Kidney tubule cell (primary cell): ENCODE measurements at regions not wholly inside any gene's neighbourhood (a gene's known extent, or its start where the extent isn't known, plus 50 kb on each side); places are given as distances from the start of the nearest gene placed in this dataset.
"Not testable (repeated sequence)": the region's sequence is repeated elsewhere in the genome, so short reads cannot be mapped to it uniquely, and the experiment has no call there.

ENCODE experiments used
- DNase-seq: peaks from one replicate; pipeline ENCODE4 v3.0.0-alpha.2; 2018; ENCODE audit warnings: low spot score

- no peak for DNase-seq
Observed at GRCh38 chr6:63441266-63441956, 121.6 kb upstream of the LGSN start.

- no peak for DNase-seq
Observed at GRCh38 chr6:63442870-63443269, 123.1 kb upstream of the LGSN start.

- DNase-seq: no peak
Observed at GRCh38 chr6:63444768-63445167, 125.0 kb upstream of the LGSN start.

- no peak for DNase-seq
Observed at GRCh38 chr6:63446405-63446804, 125.9 kb upstream of the LOC128125822 start.

GRCh38 chr6:63447134-63447533 lies 125.1 kb upstream of the LOC128125822 start:
- no peak for DNase-seq

- peak; percentile 17 for DNase-seq
Observed at GRCh38 chr6:63448229-63448628, 124.1 kb upstream of the LOC128125822 start.

- DNase-seq: no peak
Observed at GRCh38 chr6:63449714-63450113, 122.6 kb upstream of the LOC128125822 start.

- no peak for DNase-seq
Observed at GRCh38 chr6:63451238-63451637, 121.0 kb upstream of the LOC128125822 start.

- DNase-seq: no peak
Observed at GRCh38 chr6:63452125-63452524, 120.2 kb upstream of the LOC128125822 start.

- DNase-seq: no peak
Observed at GRCh38 chr6:63456734-63457133, 115.5 kb upstream of the LOC128125822 start.

GRCh38 chr6:63458480-63459115 lies 113.7 kb upstream of the LOC128125822 start:
- peak; percentile 38 for DNase-seq

GRCh38 chr6:63459814-63460213 lies 112.5 kb upstream of the LOC128125822 start:
- DNase-seq: no peak

GRCh38 chr6:63460971-63461370 lies 111.3 kb upstream of the LOC128125822 start:
- DNase-seq: no peak

- no peak for DNase-seq
Observed at GRCh38 chr6:63464060-63464459, 108.2 kb upstream of the LOC128125822 start.

- no peak for DNase-seq
Observed at GRCh38 chr6:63465750-63466149, 106.5 kb upstream of the LOC128125822 start.

GRCh38 chr6:63466242-63466733 lies 106.0 kb upstream of the LOC128125822 start:
- no peak for DNase-seq

GRCh38 chr6:63467247-63467954 lies 104.9 kb upstream of the LOC128125822 start:
- DNase-seq: no peak

GRCh38 chr6:63471145-63471544 lies 101.1 kb upstream of the LOC128125822 start:
- not testable (repeated sequence) for DNase-seq

GRCh38 chr6:63471654-63472053 lies 100.6 kb upstream of the LOC128125822 start:
- DNase-seq: no peak

GRCh38 chr6:63475707-63476106 lies 96.6 kb upstream of the LOC128125822 start:
- DNase-seq: no peak

- DNase-seq: no peak
Observed at GRCh38 chr6:63476302-63476701, 96.0 kb upstream of the LOC128125822 start.

GRCh38 chr6:63477422-63478040 lies 94.7 kb upstream of the LOC128125822 start:
- no peak for DNase-seq

- DNase-seq: no peak
Observed at GRCh38 chr6:63478734-63479133, 93.5 kb upstream of the LOC128125822 start.
